Karpas-422 (cell line): ENCODE measurements at regions not wholly inside any gene's neighbourhood (a gene's known extent, or its start where the extent isn't known, plus 50 kb on each side); places are given as distances from the start of the nearest gene placed in this dataset.
"Not testable (repeated sequence)": the region's sequence is repeated elsewhere in the genome, so short reads cannot be mapped to it uniquely, and the experiment has no call there.

Source experiments
- DNase-seq: peaks from one replicate; pipeline ENCODE4 v3.0.0-alpha.2; 2015
- H2AFZ ChIP-seq: fragments of 200-600 bp; sonication (generic); 2 replicates; pipeline ENCODE4 v1.6.1; 2014; ENCODE audit warnings: antibody characterized with exemption, low read length, mixed read lengths
- H3K27ac ChIP-seq: fragments of 200-600 bp; sonication (generic); 2 replicates; pipeline ENCODE4 v1.5.1; 2014; ENCODE audit warnings: mild to moderate bottlenecking, low read length, moderate library complexity
- H3K27me3 ChIP-seq: fragments of 200-600 bp; sonication (generic); 2 replicates; pipeline ENCODE4 v1.6.1; 2014; ENCODE audit warnings: low read length, mixed read lengths
- H3K36me3 ChIP-seq: fragments of 200-600 bp; sonication (generic); 2 replicates; pipeline ENCODE4 v1.6.1; 2014; ENCODE audit warnings: low read length, mixed read lengths; ENCODE audit not compliant: insufficient read depth
- H3K4me1 ChIP-seq: fragments of 200-600 bp; sonication (generic); 2 replicates; pipeline ENCODE4 v1.6.1; 2014; ENCODE audit warnings: mild to moderate bottlenecking, low read length, mixed read lengths
- H3K4me2 ChIP-seq: fragments of 200-600 bp; sonication (generic); 2 replicates; pipeline ENCODE4 v1.6.1; 2014; ENCODE audit warnings: low read length, low read depth, mild to moderate bottlenecking; ENCODE audit not compliant: poor library complexity, severe bottlenecking
- H3K4me3 ChIP-seq: fragments of 200-600 bp; sonication (generic); 2 replicates; pipeline ENCODE4 v1.5.1; 2014; ENCODE audit warnings: mild to moderate bottlenecking, antibody characterized with exemption, low read length, mixed read lengths
- H3K79me2 ChIP-seq: fragments of 200-600 bp; sonication (generic); 2 replicates; pipeline ENCODE4 v1.6.1; 2014; ENCODE audit warnings: mild to moderate bottlenecking, low read length, mixed read lengths
- H3K9ac ChIP-seq: fragments of 200-600 bp; sonication (generic); 2 replicates; pipeline ENCODE4 v1.6.0; 2014; ENCODE audit warnings: low read length
- H3K9me2 ChIP-seq: fragments of 200-600 bp; sonication (generic), shearing (Covaris generic); replicated peaks from 2 replicates; pipeline ENCODE4 v1.6.0; 2014; ENCODE audit warnings: mild to moderate bottlenecking, low read length, moderate library complexity; ENCODE audit not compliant: insufficient read depth
- H3K9me3 ChIP-seq: fragments of 300-700, 200-600 bp; sonication (generic); 2 replicates; pipeline ENCODE4 v1.6.1; 2014; ENCODE audit warnings: low read length, mixed read lengths
- H4K20me1 ChIP-seq: fragments of 200-600 bp; sonication (generic); 2 replicates; pipeline ENCODE4 v1.6.1; 2014; ENCODE audit warnings: mild to moderate bottlenecking, antibody characterized with exemption, low read length, low read depth; ENCODE audit not compliant: insufficient read depth

DNA sequence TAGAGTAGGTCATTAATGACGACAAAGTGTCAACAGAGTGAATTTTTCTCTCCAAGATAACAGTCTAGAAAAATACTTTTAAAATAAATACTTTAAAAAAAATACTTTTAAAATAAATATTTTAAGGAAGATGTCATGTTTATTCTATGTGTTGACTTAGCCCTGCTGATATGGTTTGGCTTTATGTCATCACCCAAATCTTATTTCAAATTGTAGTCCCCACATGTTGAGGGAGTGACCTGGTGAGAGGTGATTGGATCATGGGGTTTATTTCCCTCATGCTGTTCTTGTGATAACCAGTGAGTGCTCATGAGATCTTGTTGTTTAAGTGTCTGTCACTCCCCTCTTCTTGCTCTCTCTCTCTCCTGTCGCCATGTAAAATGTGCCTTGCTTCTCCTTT is 754.9 kb upstream of the SLIT2 start:
- DNase-seq = no peak
- H3K9me3 ChIP-seq = peaks cover 17% of the 10 kb centered on the region
- H3K4me2 ChIP-seq = no peak overlapping the region
- H3K9ac ChIP-seq = no peak overlapping the region
- no peaks in the 10 kb centered on the region for H4K20me1 ChIP-seq
- no peaks in the 10 kb centered on the region for H3K4me1 ChIP-seq
- H3K9me2 ChIP-seq = no peaks in the 10 kb centered on the region
- H2AFZ ChIP-seq = no peak overlapping the region
- H3K4me3 ChIP-seq = no peak overlapping the region
- H3K27ac ChIP-seq = no peak overlapping the region
- H3K27me3 ChIP-seq = no peaks in the 10 kb centered on the region
- H3K36me3 ChIP-seq = no peaks in the 10 kb centered on the region
- no peaks in the 10 kb centered on the region for H3K79me2 ChIP-seq

GRCh38 chr4:19494961-19495360 is 756.7 kb upstream of the SLIT2 start:
- H3K27me3 ChIP-seq = no peaks in the 10 kb centered on the region
- no peaks in the 10 kb centered on the region for H3K79me2 ChIP-seq
- H3K36me3 ChIP-seq = no peaks in the 10 kb centered on the region
- no peaks in the 10 kb centered on the region for H3K9me2 ChIP-seq
- no peak overlapping the region for H3K4me3 ChIP-seq
- no peak overlapping the region for H3K27ac ChIP-seq
- peaks cover 14% of the 10 kb centered on the region for H3K9me3 ChIP-seq
- no peak overlapping the region for H2AFZ ChIP-seq
- no peak overlapping the region for H3K4me2 ChIP-seq
- no peak overlapping the region for H3K9ac ChIP-seq
- DNase-seq = no peak
- H3K4me1 ChIP-seq = no peaks in the 10 kb centered on the region
- H4K20me1 ChIP-seq = no peaks in the 10 kb centered on the region

GRCh38 chr4:19492606-19493005 is 759.1 kb upstream of the SLIT2 start:
- H3K4me1 ChIP-seq = no peaks in the 10 kb centered on the region
- H3K9me2 ChIP-seq = no peaks in the 10 kb centered on the region
- H2AFZ ChIP-seq = no peak overlapping the region
- no peak overlapping the region for H3K4me2 ChIP-seq
- H3K27me3 ChIP-seq = no peaks in the 10 kb centered on the region
- H3K79me2 ChIP-seq = no peaks in the 10 kb centered on the region
- no peaks in the 10 kb centered on the region for H4K20me1 ChIP-seq
- peaks cover 17% of the 10 kb centered on the region for H3K9me3 ChIP-seq
- H3K9ac ChIP-seq = no peak overlapping the region
- no peak overlapping the region for H3K27ac ChIP-seq
- no peak for DNase-seq
- H3K36me3 ChIP-seq = no peaks in the 10 kb centered on the region
- H3K4me3 ChIP-seq = no peak overlapping the region

- no peak for DNase-seq
Observed at GRCh38 chr4:19486400-19486799, 765.3 kb upstream of the SLIT2 start.

DNA sequence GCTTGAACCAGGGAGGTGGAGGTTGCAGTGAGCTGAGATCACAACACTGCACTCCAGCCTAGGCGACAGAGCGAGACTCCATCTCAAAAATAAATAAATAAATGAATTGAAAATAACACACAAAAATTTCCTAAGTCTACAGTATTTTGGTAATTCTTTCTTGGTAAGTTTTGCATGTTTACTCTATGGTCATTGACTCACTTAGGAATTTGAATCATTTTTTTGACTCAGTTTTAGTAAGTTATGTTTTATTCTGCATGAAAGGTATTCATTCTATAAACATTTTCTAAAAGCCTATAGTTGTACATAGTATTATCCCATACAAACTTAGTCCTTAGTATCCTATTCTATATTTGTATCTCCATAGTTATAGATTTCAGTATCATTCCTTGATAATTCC is 772.9 kb upstream of the SLIT2 start:
- Histone ChIP-seq H3K9me2 (no peaks in the 10 kb centered on the region), H3K27ac (no peak overlapping the region), H3K9me3 (peaks cover 7% of the 10 kb centered on the region), H3K4me3 (no peak overlapping the region), H4K20me1 (no peaks in the 10 kb centered on the region), H3K27me3 (no peaks in the 10 kb centered on the region), H3K4me2 (no peak overlapping the region), H3K36me3 (no peaks in the 10 kb centered on the region), H3K9ac (no peak overlapping the region), H3K4me1 (no peaks in the 10 kb centered on the region), H3K79me2 (no peaks in the 10 kb centered on the region), H2AFZ (no peak overlapping the region)
- no peak for DNase-seq

More at GRCh38 chr4:19486400-19486799, 765.3 kb upstream of the SLIT2 start:
- Histone ChIP-seq H4K20me1 (no peaks in the 10 kb centered on the region), H3K27me3 (no peaks in the 10 kb centered on the region), H3K4me2 (no peak overlapping the region), H2AFZ (no peak overlapping the region), H3K27ac (no peak overlapping the region), H3K9me2 (no peaks in the 10 kb centered on the region), H3K9me3 (peaks cover 14% of the 10 kb centered on the region; the same call in 1 of the 2 replicates), H3K4me1 (no peaks in the 10 kb centered on the region), H3K36me3 (no peaks in the 10 kb centered on the region), H3K79me2 (no peaks in the 10 kb centered on the region), H3K9ac (no peak overlapping the region), H3K4me3 (no peak overlapping the region)

DNA sequence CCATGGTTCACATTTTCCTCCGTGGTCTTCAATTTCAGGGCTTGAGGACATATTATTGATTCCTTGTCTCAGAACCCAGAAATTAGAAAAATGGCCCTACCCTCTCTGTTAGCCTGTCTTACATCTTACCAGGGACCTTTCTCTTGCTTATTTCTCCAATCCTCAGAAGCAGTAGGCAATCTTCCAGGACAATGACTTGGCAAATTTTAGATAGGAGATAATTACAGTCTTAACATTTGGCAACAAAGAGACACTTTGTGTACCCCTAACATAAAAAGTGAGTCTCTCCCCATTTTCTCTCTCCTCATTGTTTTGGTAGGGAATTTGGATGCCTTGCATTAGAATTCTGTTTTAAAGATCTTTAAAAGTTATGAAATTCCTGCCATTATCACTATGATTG is 778.1 kb upstream of the SLIT2 start:
- H3K9me2 ChIP-seq = no peaks in the 10 kb centered on the region
- H3K4me1 ChIP-seq = no peaks in the 10 kb centered on the region
- no peaks in the 10 kb centered on the region for H3K27me3 ChIP-seq
- no peaks in the 10 kb centered on the region for H4K20me1 ChIP-seq
- no peak overlapping the region for H3K4me2 ChIP-seq
- H3K9me3 ChIP-seq = peaks cover 16% of the 10 kb centered on the region
- no peak for DNase-seq
- H3K79me2 ChIP-seq = no peaks in the 10 kb centered on the region
- no peak overlapping the region for H3K9ac ChIP-seq
- no peak overlapping the region for H3K27ac ChIP-seq
- no peaks in the 10 kb centered on the region for H3K36me3 ChIP-seq
- H2AFZ ChIP-seq = no peak overlapping the region
- no peak overlapping the region for H3K4me3 ChIP-seq

- Histone ChIP-seq H3K79me2 (no peaks in the 10 kb centered on the region), H3K4me3 (no peak overlapping the region), H3K4me2 (no peak overlapping the region), H3K9ac (no peak overlapping the region), H2AFZ (no peak overlapping the region), H3K4me1 (no peaks in the 10 kb centered on the region), H4K20me1 (no peaks in the 10 kb centered on the region), H3K27me3 (no peaks in the 10 kb centered on the region), H3K9me2 (no peaks in the 10 kb centered on the region), H3K36me3 (no peaks in the 10 kb centered on the region), H3K27ac (no peak overlapping the region), H3K9me3 (peaks cover 18% of the 10 kb centered on the region)
- DNase-seq = no peak
Observed at GRCh38 chr4:19472666-19473065, 779.0 kb upstream of the SLIT2 start.

- DNase-seq, H3K27ac ChIP-seq, H2AFZ ChIP-seq, H3K36me3 ChIP-seq, H3K4me1 ChIP-seq, H3K9me2 ChIP-seq, H3K79me2 ChIP-seq, H3K4me2 ChIP-seq, H3K4me3 ChIP-seq, H4K20me1 ChIP-seq, H3K9ac ChIP-seq, H3K27me3 ChIP-seq: not testable (repeated sequence)
- peaks cover 26% of the 10 kb centered on the region for H3K9me3 ChIP-seq
Observed at GRCh38 chr4:19470001-19470400, 781.7 kb upstream of the SLIT2 start.

- Histone ChIP-seq H4K20me1 (no peaks in the 10 kb centered on the region), H3K27me3 (no peaks in the 10 kb centered on the region), H3K4me2 (no peak overlapping the region), H3K9me2 (no peaks in the 10 kb centered on the region), H3K79me2 (no peaks in the 10 kb centered on the region), H3K9me3 (peaks cover 23% of the 10 kb centered on the region), H3K4me3 (no peak overlapping the region), H3K9ac (no peak overlapping the region), H3K4me1 (no peaks in the 10 kb centered on the region), H3K27ac (no peak overlapping the region), H3K36me3 (no peaks in the 10 kb centered on the region), H2AFZ (no peak overlapping the region)
- no peak for DNase-seq
Observed at GRCh38 chr4:19462117-19462516, 789.6 kb upstream of the SLIT2 start.
